Esophagus squamous epithelium (tissue), 5 donors: ENCODE measurements at regions not wholly inside any gene's neighbourhood (a gene's known extent, or its start where the extent isn't known, plus 50 kb on each side); places are given as distances from the start of the nearest gene placed in this dataset.

ENCODE experiments used
- DNase-seq: peaks from one replicate; lab custom pipeline; 2025; lab: John Stamatoyannopoulos, UW
- H3K27ac ChIP-seq, 4 donors: fragments of 200-600 bp; sonication (generic); one replicate each; pipeline ENCODE4 v1.5.1; 2016 to 2019; ENCODE audit warnings: mild to moderate bottlenecking in 1 of 4
- H3K27me3 ChIP-seq, 4 donors: fragments of 200-600 bp; sonication (generic); 1 replicate in 3 of 4; 2 replicates in 1 of 4; pipeline versions ENCODE4 v1.5.1 to v1.6.0; 2017 to 2021; ENCODE audit warnings: antibody characterized with exemption in 1 of 4
- H3K36me3 ChIP-seq, 3 donors: fragments of 200-600 bp; sonication (generic); one replicate each; pipeline ENCODE4 v1.5.1; 2016 to 2019
- H3K4me1 ChIP-seq, 3 donors: fragments of 200-600 bp; sonication (generic); one replicate each; pipeline ENCODE4 v1.5.1; 2017 to 2019
- H3K4me3 ChIP-seq, 4 donors: fragments of 200-600 bp; sonication (generic); 1 replicate in 3 of 4; 2 replicates in 1 of 4; pipeline ENCODE4 v1.5.1; 2016 to 2019; ENCODE audit warnings: mild to moderate bottlenecking in 2 of 4, moderate library complexity in 1 of 4
- H3K9me3 ChIP-seq, 3 donors: fragments of 200-600 bp; sonication (generic); one replicate each; pipeline ENCODE4 v1.5.1; 2016 to 2019
- CTCF ChIP-seq, 6 experiments: fragments of 450-650 bp in 4 of 6; fragments of 200-600 bp in 2 of 6; sonication (generic) in 2 of 6; IDR thresholded peaks; one replicate each; pipeline ENCODE4 v1.5.1; 2016 to 2019; ENCODE audit warnings: antibody characterized with exemption in 6 of 6, mild to moderate bottlenecking in 4 of 6, moderate library complexity in 4 of 6
- POLR2A ChIP-seq, 4 donors: fragments of 450-650 bp; IDR thresholded peaks; one replicate each; pipeline ENCODE4 v1.6.1; 2017; ENCODE audit warnings: antibody characterized with exemption in 4 of 4, mild to moderate bottlenecking in 4 of 4, moderate library complexity in 3 of 4
- WGBS, 2 donors: methylation state at CpG; one replicate each; pipeline ENCODE4 v1.1.5; 2018; 5-methylcytosine and 5-hydroxymethylcytosine counted together
- intact Hi-C: fragments of 100-400 bp; cut with DNase I; formaldehyde crosslinking; loops from one replicate; pipeline ENCODE4 v1.15.0; 2022
- donor health status: DM: yes; HTN: yes; CAD: no.

GRCh38 chr16:85221771-85222154 is 109.5 kb upstream of the CIBAR2 start:
- no CpG with 5 or more reads among the region's 12 CpGs for WGBS, 2 donors
- H3K9me3 ChIP-seq = no peaks in the 10 kb centered on the region
- DNase-seq = no peak
- no peaks in the 10 kb centered on the region for H3K36me3 ChIP-seq
- TF ChIP-seq POLR2A (IDR thresholded peaks at IDR 0.05) = no peak
- no peak for TF ChIP-seq CTCF (IDR thresholded peaks at IDR 0.05)
- H3K27me3 ChIP-seq = no peaks in the 10 kb centered on the region
- peaks cover 16 to 27% (median 19%) of the 10 kb centered on the region in 3 donors for H3K4me1 ChIP-seq
- no peak overlapping the region for H3K4me3 ChIP-seq
- intact Hi-C loops = no loop called here
- H3K27ac ChIP-seq = no peak overlapping the region

- no peak for DNase-seq
- H3K9me3 ChIP-seq = no peaks in the 10 kb centered on the region
- no peaks in the 10 kb centered on the region for H3K36me3 ChIP-seq
- peaks cover 16 to 27% (median 19%) of the 10 kb centered on the region in 3 donors for H3K4me1 ChIP-seq
- 89 to 90% methylated on average over 15 to 22 of the region's 23 CpGs for WGBS, 2 donors
- TF ChIP-seq POLR2A (IDR thresholded peaks at IDR 0.05) = no peak
- TF ChIP-seq CTCF (IDR thresholded peaks at IDR 0.05) = no peak
- intact Hi-C loops = no loop called here
- no peak overlapping the region for H3K4me3 ChIP-seq
- no peaks in the 10 kb centered on the region for H3K27me3 ChIP-seq
- no peak overlapping the region for H3K27ac ChIP-seq
These were observed 110.0 kb upstream of the CIBAR2 start for GRCh38 chr16:85222155-85222863.

GRCh38 chr16:85225257-85225656 is 113.0 kb upstream of the CIBAR2 start:
- peaks cover 6 to 25% (median 8%) of the 10 kb centered on the region in 3 donors for H3K4me1 ChIP-seq
- no peaks in the 10 kb centered on the region for H3K36me3 ChIP-seq
- no peak overlapping the region for H3K4me3 ChIP-seq
- WGBS, 2 donors = 70 to 88% methylated on average over 4 to 8 of the region's 9 CpGs
- H3K27me3 ChIP-seq = peaks cover 0 to 10% (median 0%) of the 10 kb centered on the region in 4 donors
- H3K27ac ChIP-seq = no peak overlapping the region
- TF ChIP-seq CTCF (IDR thresholded peaks at IDR 0.05) (no peak), POLR2A (IDR thresholded peaks at IDR 0.05) (no peak)
- intact Hi-C loops = no loop called here
- no peaks in the 10 kb centered on the region for H3K9me3 ChIP-seq
- no peak for DNase-seq

GRCh38 chr16:85225721-85226120 is 113.4 kb upstream of the CIBAR2 start:
- intact Hi-C loops = no loop called here
- H3K4me1 ChIP-seq = peaks cover 3 to 21% (median 4%) of the 10 kb centered on the region in 3 donors
- DNase-seq = no peak
- 89 to 94% methylated on average over 2 to 4 of the region's 4 CpGs for WGBS, 2 donors
- peaks cover 0 to 10% (median 0%) of the 10 kb centered on the region in 4 donors for H3K27me3 ChIP-seq
- no peak for TF ChIP-seq POLR2A (IDR thresholded peaks at IDR 0.05)
- no peak for TF ChIP-seq CTCF (IDR thresholded peaks at IDR 0.05)
- no peak overlapping the region for H3K27ac ChIP-seq
- no peak overlapping the region for H3K4me3 ChIP-seq
- no peaks in the 10 kb centered on the region for H3K9me3 ChIP-seq
- H3K36me3 ChIP-seq = no peaks in the 10 kb centered on the region

GRCh38 chr16:85227084-85227945 is 115.0 kb upstream of the CIBAR2 start:
- no peaks in the 10 kb centered on the region for H3K36me3 ChIP-seq
- no peak overlapping the region for H3K27ac ChIP-seq
- TF ChIP-seq POLR2A (IDR thresholded peaks at IDR 0.05) (no peak), CTCF (IDR thresholded peaks at IDR 0.05) (no peak)
- peaks cover 0 to 10% (median 0%) of the 10 kb centered on the region in 4 donors for H3K27me3 ChIP-seq
- DNase-seq = no peak
- 61 to 72% methylated on average over 14 to 16 of the region's 16 CpGs for WGBS, 2 donors
- no peaks in the 10 kb centered on the region for H3K9me3 ChIP-seq
- peaks cover 0 to 19% (median under 1%) of the 10 kb centered on the region in 3 donors for H3K4me1 ChIP-seq
- H3K4me3 ChIP-seq = no peak overlapping the region
- intact Hi-C loops = no loop called here
